Bronchial epithelial cell (primary cell): ENCODE measurements at regions not wholly inside any gene's neighbourhood (a gene's known extent, or its start where the extent isn't known, plus 50 kb on each side); places are given as distances from the start of the nearest gene placed in this dataset.
A peak's percentile ranks its signal among the peaks of the same experiment; 100 is the strongest.

Experiments
- DNase-seq: peaks from one replicate; pipeline ENCODE4 v3.0.0-alpha.2; 2010; ENCODE audit warnings: low read depth
- FAIRE-seq: peaks from 2 replicates; lab custom pipeline; 2011; peaks lifted over from hg19 to GRCh38; lab: Jason Lieb, UNC
- H3K27me3 ChIP-seq: 2 replicates; pipeline ENCODE4 v1.5.1; 2011; ENCODE audit warnings: low read length; ENCODE audit not compliant: control insufficient read depth, insufficient read depth
- H3K36me3 ChIP-seq: 2 replicates; pipeline ENCODE4 v1.5.1; 2011; ENCODE audit warnings: low read length; ENCODE audit not compliant: control insufficient read depth, insufficient read depth
- H3K4me3 ChIP-seq: 2 replicates; pipeline ENCODE4 v1.5.1; 2011; ENCODE audit warnings: mild to moderate bottlenecking, low read depth, low read length, control low read depth
- TF ChIP-seq, protein P1 (sequence below): IDR thresholded peaks from 2 replicates; pipeline ENCODE4 v1.5.1; 2011; ENCODE audit warnings: mild to moderate bottlenecking, moderate library complexity, low read length, control low read depth, inconsistent platforms; ENCODE audit not compliant: insufficient read depth, severe bottlenecking

DNA sequence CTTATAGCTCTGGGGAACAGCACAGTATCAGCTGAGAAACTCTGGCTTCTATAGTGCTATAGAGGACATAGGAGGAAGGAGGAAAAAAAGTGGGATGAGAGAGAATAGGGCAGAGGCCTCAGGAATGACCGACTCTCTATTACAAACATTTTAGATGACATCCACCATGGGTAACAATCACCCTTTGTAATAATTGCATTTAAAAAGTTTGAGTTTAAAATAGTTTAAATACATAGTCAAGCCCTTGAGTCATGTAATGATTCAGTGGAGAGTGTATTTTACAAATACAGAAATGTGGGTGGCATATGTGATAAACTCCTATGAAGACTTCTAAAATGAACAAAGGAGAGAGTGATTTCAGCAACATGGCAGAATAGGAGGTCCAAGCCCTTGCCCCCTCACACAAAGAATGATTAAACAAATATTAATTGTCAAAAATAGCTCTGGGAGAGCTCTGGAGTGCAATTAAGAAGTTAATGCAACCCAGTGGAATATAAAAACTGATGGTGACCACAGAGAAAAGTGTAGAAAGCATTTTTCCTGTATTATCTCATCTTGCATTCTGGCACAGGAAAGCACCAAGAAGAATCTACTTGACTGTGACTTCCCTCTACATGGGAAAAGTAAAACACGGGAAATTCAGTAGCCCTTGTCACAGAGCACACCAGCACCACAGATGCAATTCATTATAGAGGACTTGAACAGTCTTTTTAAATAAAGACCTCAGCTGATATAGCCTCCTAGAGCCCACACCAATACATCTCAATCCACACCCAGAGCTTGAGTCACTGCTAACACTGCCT, 569.0 kb upstream of the SORCS1 start:
- TF ChIP-seq, protein P1, sequence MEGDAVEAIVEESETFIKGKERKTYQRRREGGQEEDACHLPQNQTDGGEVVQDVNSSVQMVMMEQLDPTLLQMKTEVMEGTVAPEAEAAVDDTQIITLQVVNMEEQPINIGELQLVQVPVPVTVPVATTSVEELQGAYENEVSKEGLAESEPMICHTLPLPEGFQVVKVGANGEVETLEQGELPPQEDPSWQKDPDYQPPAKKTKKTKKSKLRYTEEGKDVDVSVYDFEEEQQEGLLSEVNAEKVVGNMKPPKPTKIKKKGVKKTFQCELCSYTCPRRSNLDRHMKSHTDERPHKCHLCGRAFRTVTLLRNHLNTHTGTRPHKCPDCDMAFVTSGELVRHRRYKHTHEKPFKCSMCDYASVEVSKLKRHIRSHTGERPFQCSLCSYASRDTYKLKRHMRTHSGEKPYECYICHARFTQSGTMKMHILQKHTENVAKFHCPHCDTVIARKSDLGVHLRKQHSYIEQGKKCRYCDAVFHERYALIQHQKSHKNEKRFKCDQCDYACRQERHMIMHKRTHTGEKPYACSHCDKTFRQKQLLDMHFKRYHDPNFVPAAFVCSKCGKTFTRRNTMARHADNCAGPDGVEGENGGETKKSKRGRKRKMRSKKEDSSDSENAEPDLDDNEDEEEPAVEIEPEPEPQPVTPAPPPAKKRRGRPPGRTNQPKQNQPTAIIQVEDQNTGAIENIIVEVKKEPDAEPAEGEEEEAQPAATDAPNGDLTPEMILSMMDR = no peak
- peak; percentile 67 for DNase-seq
- H3K4me3 ChIP-seq = no peak overlapping the region
- H3K36me3 ChIP-seq = no peaks in the 10 kb centered on the region
- no peaks in the 10 kb centered on the region for H3K27me3 ChIP-seq
- no peak for FAIRE-seq

DNA sequence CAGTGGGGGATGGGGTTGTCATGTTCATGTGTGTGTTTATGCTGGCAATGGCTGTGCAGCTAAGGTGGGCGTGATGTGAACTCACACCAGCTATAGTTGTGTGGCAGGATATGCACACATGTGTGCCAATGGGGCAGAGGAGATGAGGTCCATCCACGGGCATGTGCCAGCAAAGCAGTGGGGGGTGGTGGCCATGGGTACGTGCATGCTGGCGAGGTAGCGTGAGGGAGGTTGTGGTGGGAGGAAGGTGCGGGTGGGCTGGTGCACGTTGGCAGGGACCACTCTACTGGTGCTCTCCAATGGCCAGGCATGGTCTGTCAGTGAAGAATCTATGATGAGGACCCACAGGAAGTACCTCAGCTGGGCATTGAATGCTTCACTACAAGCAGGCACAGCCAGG, 567.5 kb upstream of the SORCS1 start:
- Histone ChIP-seq H3K4me3 (no peak overlapping the region), H3K36me3 (no peaks in the 10 kb centered on the region), H3K27me3 (no peaks in the 10 kb centered on the region)
- no peak for DNase-seq
- no peak for FAIRE-seq
- TF ChIP-seq, protein P1 = no peak

DNA sequence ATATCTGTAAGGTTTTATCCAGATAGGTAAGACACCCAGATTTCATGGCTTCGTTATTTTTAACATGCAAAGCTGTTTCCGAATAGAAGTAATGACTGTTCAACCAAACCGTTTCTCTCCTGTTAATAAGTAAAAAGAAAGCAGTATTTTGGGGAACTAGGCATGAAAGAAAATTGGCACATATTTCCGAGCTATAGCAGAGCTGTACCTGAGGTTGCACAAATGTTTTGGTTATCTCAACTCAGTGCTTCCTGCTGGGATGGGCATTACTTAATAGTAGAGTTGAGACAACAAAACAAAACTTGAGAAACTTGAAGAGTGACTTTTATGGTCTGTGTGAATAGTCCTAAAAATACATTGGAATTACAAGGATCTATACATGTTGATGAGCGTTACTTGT, 564.3 kb upstream of the SORCS1 start:
- Histone ChIP-seq H3K4me3 (no peak overlapping the region), H3K36me3 (no peaks in the 10 kb centered on the region), H3K27me3 (no peaks in the 10 kb centered on the region)
- TF ChIP-seq, protein P1 = no peak
- no peak for FAIRE-seq
- peak; percentile 74 for DNase-seq

DNA sequence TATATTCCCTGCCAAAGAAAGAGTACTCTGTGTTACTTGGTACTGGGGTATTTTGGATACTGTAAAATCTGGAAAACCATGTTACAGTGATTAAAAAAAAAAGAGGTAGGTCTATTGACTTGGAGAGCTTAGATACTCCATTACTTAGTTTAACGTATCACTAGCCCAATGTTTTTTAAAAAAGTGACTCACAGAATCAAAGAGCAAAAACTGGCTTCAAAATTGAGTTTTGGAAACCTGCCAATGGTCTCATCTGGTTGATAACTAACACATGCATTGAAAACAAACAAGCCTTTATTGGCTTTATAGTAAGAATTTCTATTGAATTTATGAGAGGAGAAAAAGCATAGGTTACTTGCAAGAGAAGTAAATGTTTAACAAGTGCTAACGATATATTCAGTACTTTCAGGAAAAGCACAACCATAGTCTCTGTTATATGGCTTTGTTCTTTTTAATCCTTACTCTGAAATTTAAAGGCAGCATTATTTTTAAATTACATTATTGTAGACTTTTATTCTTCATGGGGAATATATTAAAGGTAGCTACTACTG, 563.3 kb upstream of the SORCS1 start:
- no peak for FAIRE-seq
- TF ChIP-seq, protein P1 = no peak
- Histone ChIP-seq H3K4me3 (no peak overlapping the region), H3K27me3 (no peaks in the 10 kb centered on the region), H3K36me3 (no peaks in the 10 kb centered on the region)
- DNase-seq = peak; percentile 19

DNA sequence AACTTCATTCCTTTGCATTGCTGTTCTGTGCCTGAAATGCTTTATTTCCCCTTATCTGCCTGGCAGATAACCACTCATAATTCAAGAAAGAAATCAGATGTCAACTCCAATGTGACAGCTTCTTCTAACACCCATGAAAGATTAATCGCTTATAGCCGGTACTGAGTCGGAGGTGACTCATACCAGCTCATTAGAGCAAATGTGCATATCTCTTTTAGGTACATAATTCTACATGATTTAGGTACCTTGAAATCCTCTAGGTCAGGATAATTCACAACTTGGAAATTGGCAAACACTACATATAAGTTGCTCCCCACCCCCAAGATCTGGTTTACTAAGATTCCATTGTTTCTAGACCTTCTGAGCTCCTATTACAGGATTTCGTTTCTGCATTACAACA, 554.4 kb upstream of the SORCS1 start:
- DNase-seq = peak; percentile 38
- H3K4me3 ChIP-seq = no peak overlapping the region

More for the DNA sequence above, 554.4 kb upstream of the SORCS1 start:
- FAIRE-seq = no peak
- TF ChIP-seq, protein P1 = no peak
- Histone ChIP-seq H3K36me3 (no peaks in the 10 kb centered on the region), H3K27me3 (no peaks in the 10 kb centered on the region)
